ENCODE measurements at regions not wholly inside any gene's neighbourhood (a gene's known extent, or its start where the extent isn't known, plus 50 kb on each side); places are given as distances from the start of the nearest gene placed in this dataset.
A peak's percentile ranks its signal among the peaks of the same experiment; 100 is the strongest.
"Not testable (repeated sequence)": the region's sequence is repeated elsewhere in the genome, so short reads cannot be mapped to it uniquely, and the experiment has no call there.

- Mint-ChIP-seq H3K27me3 (ENCODE audit: low read depth) (no peaks in the 10 kb centered on the region), H3K36me3 (ENCODE audit: low read depth) (no peaks in the 10 kb centered on the region), H3K4me3 (no peak overlapping the region), H3K27ac (ENCODE audit: unreplicated experiment) (no peak overlapping the region), H3K9me3 (no peaks in the 10 kb centered on the region), H3K4me1 (peaks cover 70% of the 10 kb centered on the region)
- TF ChIP-seq CTCF (conservative IDR thresholded peaks at IDR 0.05), result no peak
- no peak for DNase-seq (ENCODE audit: low read depth, low spot score)
These were observed 96.9 kb upstream of the SLC25A33 start for GRCh38 chr1:9442278-9442846.

GRCh38 chr1:9442986-9443385 lies 96.3 kb upstream of the SLC25A33 start:
- H3K4me1 Mint-ChIP-seq, result peaks cover 66% of the 10 kb centered on the region
- H3K27ac Mint-ChIP-seq (ENCODE audit: unreplicated experiment), result no peak overlapping the region
- no peaks in the 10 kb centered on the region for H3K9me3 Mint-ChIP-seq
- DNase-seq (ENCODE audit: low read depth, low spot score), result no peak
- H3K27me3 Mint-ChIP-seq (ENCODE audit: low read depth), result no peaks in the 10 kb centered on the region
- TF ChIP-seq CTCF (conservative IDR thresholded peaks at IDR 0.05), result no peak
- no peak overlapping the region for H3K4me3 Mint-ChIP-seq
- H3K36me3 Mint-ChIP-seq (ENCODE audit: low read depth), result no peaks in the 10 kb centered on the region

GRCh38 chr1:9443913-9444445 lies 95.3 kb upstream of the SLC25A33 start:
- Mint-ChIP-seq H3K4me3 (peak overlapping the region; percentile 68), H3K27me3 (ENCODE audit: low read depth) (no peaks in the 10 kb centered on the region), H3K36me3 (ENCODE audit: low read depth) (no peaks in the 10 kb centered on the region), H3K4me1 (peaks cover 68% of the 10 kb centered on the region), H3K9me3 (no peaks in the 10 kb centered on the region), H3K27ac (ENCODE audit: unreplicated experiment) (peak overlapping the region; percentile 93)
- TF ChIP-seq CTCF (conservative IDR thresholded peaks at IDR 0.05), result no peak
- DNase-seq (ENCODE audit: low read depth, low spot score), result peak; percentile 45

- Mint-ChIP-seq H3K27me3 (ENCODE audit: low read depth) (no peaks in the 10 kb centered on the region), H3K9me3 (no peaks in the 10 kb centered on the region), H3K4me3 (no peak overlapping the region), H3K36me3 (ENCODE audit: low read depth) (no peaks in the 10 kb centered on the region), H3K4me1 (peaks cover 64% of the 10 kb centered on the region), H3K27ac (ENCODE audit: unreplicated experiment) (peak overlapping the region; percentile 60)
- no peak for TF ChIP-seq CTCF (conservative IDR thresholded peaks at IDR 0.05)
- DNase-seq (ENCODE audit: low read depth, low spot score), result no peak
These were observed 94.7 kb upstream of the SLC25A33 start for GRCh38 chr1:9444532-9444931.

GRCh38 chr1:9445081-9445480 lies 94.2 kb upstream of the SLC25A33 start:
- peaks cover 63% of the 10 kb centered on the region for H3K4me1 Mint-ChIP-seq
- DNase-seq (ENCODE audit: low read depth, low spot score); H3K9me3 Mint-ChIP-seq; H3K36me3 Mint-ChIP-seq (ENCODE audit: low read depth); H3K27ac Mint-ChIP-seq (ENCODE audit: unreplicated experiment); H3K27me3 Mint-ChIP-seq (ENCODE audit: low read depth); H3K4me3 Mint-ChIP-seq: not testable (repeated sequence)

- Mint-ChIP-seq H3K9me3 (no peaks in the 10 kb centered on the region), H3K27ac (ENCODE audit: unreplicated experiment) (no peak overlapping the region), H3K4me3 (no peak overlapping the region), H3K36me3 (ENCODE audit: low read depth) (no peaks in the 10 kb centered on the region), H3K27me3 (ENCODE audit: low read depth) (no peaks in the 10 kb centered on the region), H3K4me1 (peaks cover 45% of the 10 kb centered on the region)
- no peak for DNase-seq (ENCODE audit: low read depth, low spot score)
- TF ChIP-seq CTCF (conservative IDR thresholded peaks at IDR 0.05), result no peak
These were observed 91.9 kb upstream of the SLC25A33 start for GRCh38 chr1:9447215-9447960.

All from neural crest cell (in vitro differentiated cells).